ENCODE measurements at regions not wholly inside any gene's neighbourhood (a gene's known extent, or its start where the extent isn't known, plus 50 kb on each side); places are given as distances from the start of the nearest gene placed in this dataset.

- TF ChIP-seq CTCF (conservative IDR thresholded peaks at IDR 0.05; ENCODE audit: low read depth in 2 of 2) (no peak), ZNF462 (CRISPR knock-in tag; IDR thresholded peaks at IDR 0.05) (no peak)
Observed at GRCh38 chr3:25372167-25372566, 55.9 kb upstream of the RARB start.
